ENCODE measurements at regions not wholly inside any gene's neighbourhood (a gene's known extent, or its start where the extent isn't known, plus 50 kb on each side); places are given as distances from the start of the nearest gene placed in this dataset.

DNA sequence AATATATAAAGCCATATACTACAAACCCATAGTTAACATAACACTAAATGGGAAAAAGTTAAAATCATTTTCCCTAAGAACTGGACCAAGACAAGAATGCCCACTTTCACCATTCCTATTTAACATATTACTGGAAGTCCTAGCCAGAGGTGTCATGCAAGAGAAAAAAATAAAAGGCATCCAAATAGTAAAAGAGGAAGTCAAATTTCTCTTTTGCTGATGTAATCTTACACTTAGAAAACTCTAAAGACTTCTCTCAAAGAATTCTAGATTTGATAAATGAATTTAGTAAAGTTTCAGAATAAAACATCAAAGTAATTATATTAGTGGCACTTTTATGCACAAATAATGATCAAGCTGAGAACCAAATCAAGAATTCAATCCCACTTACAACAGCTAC is 678.9 kb upstream of the SLITRK5 start:
- no peaks in the 10 kb centered on the region for H3K79me2 ChIP-seq (ENCODE audit: insufficient read depth, low read length)
- H4K20me1 ChIP-seq (ENCODE audit: insufficient read depth, low read length) = no peaks in the 10 kb centered on the region
- no peak overlapping the region for H3K4me2 ChIP-seq (ENCODE audit: low read length)
- no peaks in the 10 kb centered on the region for H3K27me3 ChIP-seq (ENCODE audit: insufficient read depth, low read length)
- H3K9me3 ChIP-seq (ENCODE audit: low read length) = no peaks in the 10 kb centered on the region
- H3K9ac ChIP-seq (ENCODE audit: low read length) = no peak overlapping the region
- H3K4me3 ChIP-seq (ENCODE audit: low read depth, low read length, poor library complexity, severe bottlenecking) = no peak overlapping the region
- no peaks in the 10 kb centered on the region for H3K36me3 ChIP-seq (ENCODE audit: insufficient read depth, low read length)
- no peaks in the 10 kb centered on the region for H3F3A ChIP-seq (ENCODE audit: insufficient read depth, low read length)
- no peak for TF ChIP-seq EZH2 (IDR thresholded peaks at IDR 0.05; ENCODE audit: borderline replicate concordance, low read length)
- TF ChIP-seq, protein P1, sequence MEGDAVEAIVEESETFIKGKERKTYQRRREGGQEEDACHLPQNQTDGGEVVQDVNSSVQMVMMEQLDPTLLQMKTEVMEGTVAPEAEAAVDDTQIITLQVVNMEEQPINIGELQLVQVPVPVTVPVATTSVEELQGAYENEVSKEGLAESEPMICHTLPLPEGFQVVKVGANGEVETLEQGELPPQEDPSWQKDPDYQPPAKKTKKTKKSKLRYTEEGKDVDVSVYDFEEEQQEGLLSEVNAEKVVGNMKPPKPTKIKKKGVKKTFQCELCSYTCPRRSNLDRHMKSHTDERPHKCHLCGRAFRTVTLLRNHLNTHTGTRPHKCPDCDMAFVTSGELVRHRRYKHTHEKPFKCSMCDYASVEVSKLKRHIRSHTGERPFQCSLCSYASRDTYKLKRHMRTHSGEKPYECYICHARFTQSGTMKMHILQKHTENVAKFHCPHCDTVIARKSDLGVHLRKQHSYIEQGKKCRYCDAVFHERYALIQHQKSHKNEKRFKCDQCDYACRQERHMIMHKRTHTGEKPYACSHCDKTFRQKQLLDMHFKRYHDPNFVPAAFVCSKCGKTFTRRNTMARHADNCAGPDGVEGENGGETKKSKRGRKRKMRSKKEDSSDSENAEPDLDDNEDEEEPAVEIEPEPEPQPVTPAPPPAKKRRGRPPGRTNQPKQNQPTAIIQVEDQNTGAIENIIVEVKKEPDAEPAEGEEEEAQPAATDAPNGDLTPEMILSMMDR (IDR thresholded peaks at IDR 0.05; ENCODE audit: low read length) = no peak
- no peak overlapping the region for H3K27ac ChIP-seq (ENCODE audit: low read depth, low read length, poor library complexity, severe bottlenecking)
- no peaks in the 10 kb centered on the region for H3K4me1 ChIP-seq (ENCODE audit: insufficient read depth, low read length, severe bottlenecking)
- no peak overlapping the region for H2AFZ ChIP-seq (ENCODE audit: low read length)
- no peaks in the 10 kb centered on the region for H3K9me2 ChIP-seq (ENCODE audit: low read depth, low read length)

DNA sequence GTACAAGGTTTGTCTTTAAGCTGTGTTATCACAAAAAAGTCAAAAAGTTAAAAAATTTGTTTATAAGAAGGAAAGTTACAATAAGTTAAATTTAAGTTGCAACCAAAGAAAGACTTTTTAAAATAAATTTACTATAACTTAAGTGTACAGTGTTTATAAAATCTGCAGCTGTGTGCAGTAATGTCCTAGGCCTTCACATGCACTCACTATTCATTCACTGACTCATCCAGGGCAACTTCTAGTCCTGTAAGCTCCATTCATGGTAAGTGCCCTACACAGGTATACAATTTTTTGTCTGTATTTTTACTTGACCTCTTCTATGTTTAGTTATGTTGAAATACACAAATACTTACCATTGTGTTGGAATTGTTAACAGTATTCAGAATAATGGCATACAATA is 667.9 kb upstream of the SLITRK5 start:
- Histone ChIP-seq H3K36me3 (ENCODE audit: insufficient read depth, low read length) (no peaks in the 10 kb centered on the region), H4K20me1 (ENCODE audit: insufficient read depth, low read length) (no peaks in the 10 kb centered on the region), H3K4me2 (ENCODE audit: low read length) (no peak overlapping the region), H3K9me2 (ENCODE audit: low read depth, low read length) (no peaks in the 10 kb centered on the region), H3K27me3 (ENCODE audit: insufficient read depth, low read length) (no peaks in the 10 kb centered on the region), H3K27ac (ENCODE audit: low read depth, low read length, poor library complexity, severe bottlenecking) (no peak overlapping the region), H3K4me1 (ENCODE audit: insufficient read depth, low read length, severe bottlenecking) (no peaks in the 10 kb centered on the region), H3K9ac (ENCODE audit: low read length) (no peak overlapping the region), H3K4me3 (ENCODE audit: low read depth, low read length, poor library complexity, severe bottlenecking) (no peak overlapping the region), H2AFZ (ENCODE audit: low read length) (no peak overlapping the region), H3K9me3 (ENCODE audit: low read length) (no peaks in the 10 kb centered on the region), H3K79me2 (ENCODE audit: insufficient read depth, low read length) (no peaks in the 10 kb centered on the region), H3F3A (ENCODE audit: insufficient read depth, low read length) (no peaks in the 10 kb centered on the region)
- TF ChIP-seq EZH2 (IDR thresholded peaks at IDR 0.05; ENCODE audit: borderline replicate concordance, low read length) = no peak
- TF ChIP-seq, protein P1 (IDR thresholded peaks at IDR 0.05; ENCODE audit: low read length) = no peak

DNA sequence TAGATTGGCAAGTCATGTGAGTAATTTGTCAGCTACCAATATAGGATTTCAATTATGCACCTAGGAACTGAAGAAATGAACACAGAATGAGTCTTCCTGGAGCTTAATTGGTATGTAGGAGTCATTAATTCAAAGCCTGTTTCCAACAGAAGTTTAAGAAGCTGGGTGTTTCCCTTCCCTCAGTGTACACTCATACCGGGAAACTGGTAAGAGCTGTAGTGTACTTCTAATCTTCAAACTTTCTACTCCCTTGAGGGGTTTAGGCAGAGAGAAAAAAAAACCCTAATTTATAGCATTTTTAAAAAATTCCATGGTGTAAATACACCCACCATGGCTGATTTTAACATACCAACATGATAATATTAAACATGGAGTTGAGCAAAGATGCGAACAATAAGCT is 665.7 kb upstream of the SLITRK5 start:
- Histone ChIP-seq H3K4me2 (ENCODE audit: low read length) (no peak overlapping the region), H3K9ac (ENCODE audit: low read length) (no peak overlapping the region), H3K9me3 (ENCODE audit: low read length) (no peaks in the 10 kb centered on the region), H3F3A (ENCODE audit: insufficient read depth, low read length) (no peaks in the 10 kb centered on the region), H3K9me2 (ENCODE audit: low read depth, low read length) (no peaks in the 10 kb centered on the region), H3K27me3 (ENCODE audit: insufficient read depth, low read length) (no peaks in the 10 kb centered on the region), H4K20me1 (ENCODE audit: insufficient read depth, low read length) (no peaks in the 10 kb centered on the region), H3K36me3 (ENCODE audit: insufficient read depth, low read length) (no peaks in the 10 kb centered on the region), H3K4me1 (ENCODE audit: insufficient read depth, low read length, severe bottlenecking) (no peaks in the 10 kb centered on the region), H3K79me2 (ENCODE audit: insufficient read depth, low read length) (no peaks in the 10 kb centered on the region), H2AFZ (ENCODE audit: low read length) (no peak overlapping the region), H3K27ac (ENCODE audit: low read depth, low read length, poor library complexity, severe bottlenecking) (no peak overlapping the region), H3K4me3 (ENCODE audit: low read depth, low read length, poor library complexity, severe bottlenecking) (no peak overlapping the region)
- TF ChIP-seq, protein P1 (IDR thresholded peaks at IDR 0.05; ENCODE audit: low read length) = no peak
- no peak for TF ChIP-seq EZH2 (IDR thresholded peaks at IDR 0.05; ENCODE audit: borderline replicate concordance, low read length)

Measured in OCI-LY1 (cell line).